Epidermal melanocyte (primary cell): ENCODE measurements at regions not wholly inside any gene's neighbourhood (a gene's known extent, or its start where the extent isn't known, plus 50 kb on each side); places are given as distances from the start of the nearest gene placed in this dataset.
"Not testable (repeated sequence)": the region's sequence is repeated elsewhere in the genome, so short reads cannot be mapped to it uniquely, and the experiment has no call there.

ENCODE experiments used
- DNase-seq: peaks from one replicate; pipeline ENCODE4 v3.0.0; 2011; ENCODE audit warnings: low spot score; ENCODE audit not compliant: insufficient read length

DNA sequence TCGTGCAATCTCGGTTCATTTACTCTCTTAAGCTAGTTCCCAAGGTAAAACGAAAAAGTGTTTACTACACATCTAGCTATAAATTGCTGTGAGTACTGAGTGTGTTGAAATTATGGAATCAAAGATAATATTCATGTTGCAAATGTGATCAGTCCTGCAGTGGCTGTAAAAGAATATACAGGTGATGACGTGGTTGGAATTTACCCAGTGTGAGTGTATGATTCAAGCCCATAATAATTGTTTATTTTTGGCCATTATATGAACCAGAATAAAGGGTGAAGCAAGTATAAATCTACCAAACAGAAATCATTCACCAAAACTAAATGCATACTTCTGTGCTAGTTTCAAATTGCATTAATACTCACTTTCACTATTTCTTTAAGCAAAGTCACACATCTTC, 1363.6 kb upstream of the CHAC2 start:
- no peak for DNase-seq

DNA sequence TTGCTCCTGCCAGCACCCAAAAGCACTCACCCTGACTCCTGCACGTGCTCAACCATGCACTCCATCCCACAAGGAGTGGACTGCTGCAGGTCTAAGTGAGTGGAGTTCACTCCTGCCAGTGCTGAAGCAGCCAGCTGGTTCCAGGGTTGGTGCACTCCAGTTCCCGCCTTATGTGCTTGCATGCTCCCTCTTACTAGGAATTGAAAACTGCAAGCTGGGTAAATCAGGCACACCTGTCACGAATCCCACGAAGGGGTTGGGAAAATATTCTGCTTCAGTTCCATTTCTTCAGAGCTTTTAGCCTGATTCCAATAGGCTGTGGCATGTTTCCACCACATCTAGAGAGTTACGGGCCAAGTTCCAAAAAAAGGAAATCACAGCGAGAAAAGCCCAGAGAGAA, 1365.5 kb upstream of the CHAC2 start:
- no peak for DNase-seq

DNA sequence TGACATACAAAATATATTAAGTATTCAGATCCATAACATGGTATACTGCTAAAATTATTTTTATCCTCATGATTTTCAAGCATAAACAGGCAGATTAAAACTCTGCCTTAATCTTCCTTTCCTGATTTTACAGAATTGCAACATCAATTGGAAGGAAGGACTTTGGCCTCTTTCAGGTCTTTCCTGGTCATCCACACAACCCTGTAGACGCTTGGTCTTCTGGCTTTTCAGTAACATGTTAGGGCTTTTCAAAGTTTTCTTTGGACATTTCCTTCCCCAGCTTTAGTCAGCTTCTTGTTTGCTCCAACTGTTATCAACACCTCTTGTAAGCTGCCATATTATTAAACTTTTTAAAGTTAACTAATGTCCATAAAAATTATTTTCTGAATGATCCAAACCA, 1364.9 kb upstream of the NRXN1 start:
- no peak for DNase-seq

DNA sequence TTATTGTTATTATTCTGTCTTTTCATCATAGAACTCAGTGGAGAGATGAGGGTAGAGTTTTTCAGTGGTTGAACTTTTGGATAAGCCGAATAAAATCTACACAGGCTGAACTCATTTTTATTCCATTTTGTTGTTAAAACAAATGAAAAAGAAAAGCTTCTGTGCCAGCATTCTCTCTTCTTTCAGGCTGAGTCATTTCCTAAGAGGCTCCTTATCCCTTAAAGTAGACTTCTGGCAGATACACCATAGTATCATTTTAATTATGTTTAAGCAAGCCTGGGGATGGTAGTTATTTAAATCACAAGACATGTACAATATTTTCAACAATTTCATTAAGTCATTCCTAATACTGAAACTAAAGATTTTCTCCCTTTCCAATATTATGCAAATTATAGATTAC, 1364.0 kb upstream of the NRXN1 start:
- DNase-seq = no peak

DNA sequence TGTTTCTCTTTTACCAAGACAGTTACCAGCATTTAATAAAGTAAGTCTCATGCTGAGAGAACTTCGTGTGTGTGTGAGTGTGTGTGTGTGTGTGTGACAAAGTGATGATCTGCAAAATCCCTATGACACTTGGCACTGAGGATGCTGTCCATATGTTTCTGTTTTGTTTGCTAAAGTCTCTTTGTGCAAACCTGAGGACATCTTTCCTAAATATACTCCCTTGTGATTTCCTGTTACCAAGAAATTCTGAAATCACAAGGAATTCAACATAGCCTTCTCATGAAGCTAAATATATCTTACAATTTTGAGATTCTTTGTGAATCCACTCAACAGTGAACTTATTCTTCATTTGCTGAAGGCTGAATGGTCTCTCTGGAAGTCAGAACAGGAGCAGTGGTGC, 1359.7 kb upstream of the NRXN1 start:
- DNase-seq = no peak

DNA sequence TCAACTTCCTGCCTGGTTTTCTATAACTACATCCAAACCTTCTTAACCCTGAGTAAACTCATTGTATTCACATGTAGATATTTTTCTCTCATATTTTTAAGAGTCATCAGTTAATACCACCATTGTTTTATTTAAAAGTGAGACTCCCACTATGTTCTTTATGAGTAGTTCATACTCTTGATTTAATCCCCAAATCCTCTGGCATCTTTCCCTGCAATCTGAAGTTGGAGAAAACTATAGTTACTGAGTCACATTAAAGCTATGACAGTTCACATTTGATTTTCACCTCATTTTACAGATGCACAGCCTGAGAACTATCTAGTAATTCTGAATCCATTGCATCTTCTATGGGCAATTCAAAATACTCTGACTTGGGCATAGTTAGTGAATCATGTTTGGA, 1358.7 kb upstream of the NRXN1 start:
- no peak for DNase-seq

DNA sequence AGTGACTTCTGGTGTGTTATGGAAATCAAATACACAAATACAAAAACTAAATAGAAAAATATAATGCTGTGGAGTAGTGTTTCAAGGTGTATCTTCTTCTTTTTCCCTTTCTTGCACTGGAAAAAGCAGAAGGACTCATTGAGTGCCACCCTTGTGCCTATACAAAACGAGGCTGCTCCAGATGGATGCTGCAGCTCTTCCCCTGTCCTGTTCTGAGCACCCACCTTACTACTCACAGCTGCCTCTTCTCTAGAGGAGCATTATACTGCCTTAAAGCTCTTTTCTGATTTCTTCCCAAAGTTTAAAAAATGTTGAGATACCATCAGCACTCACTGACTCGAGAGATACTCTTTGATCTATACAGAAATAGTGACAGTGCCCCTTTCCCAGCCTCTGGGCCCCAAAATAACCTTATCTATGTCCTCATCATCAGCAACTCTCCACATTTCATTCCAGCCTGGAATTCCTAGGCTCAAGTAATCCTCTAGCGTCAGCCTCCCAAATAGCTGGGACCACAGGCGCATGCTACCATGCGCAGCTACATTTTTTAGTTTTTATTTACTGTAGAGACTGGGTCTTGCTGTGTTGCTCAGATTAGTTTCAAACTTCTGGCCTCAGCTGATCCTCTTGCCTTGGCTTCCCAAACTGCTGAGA, 1356.1 kb upstream of the NRXN1 start:
- DNase-seq = no peak

DNA sequence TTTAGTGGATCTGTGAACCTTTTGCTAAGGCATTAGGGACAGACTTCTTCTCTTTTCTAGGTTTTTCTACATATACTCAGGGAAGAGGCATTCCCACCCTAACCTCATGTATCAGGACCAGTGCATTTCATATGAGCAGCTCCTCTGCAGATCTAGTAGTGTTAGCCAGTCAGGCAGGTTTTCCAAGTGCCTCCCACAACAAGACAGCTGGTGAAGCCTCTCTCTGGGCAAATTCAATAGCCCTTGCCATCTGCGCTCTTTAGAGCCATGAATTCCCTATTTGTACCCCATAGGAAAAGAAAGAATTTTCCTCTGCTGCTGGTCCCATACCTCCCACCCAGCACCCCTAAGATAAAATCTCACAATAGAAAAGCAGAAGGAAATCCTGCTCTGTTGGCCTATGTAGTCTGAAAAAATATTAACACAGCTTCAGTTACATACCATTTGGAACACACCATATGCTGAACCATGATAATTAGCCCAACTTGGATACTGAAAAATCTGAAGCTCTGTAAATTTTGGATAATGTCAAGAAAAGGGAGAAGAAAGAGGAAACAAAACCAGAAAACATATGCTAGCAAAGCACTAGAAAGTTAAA, 1354.6 kb upstream of the NRXN1 start:
- DNase-seq = no peak

DNA sequence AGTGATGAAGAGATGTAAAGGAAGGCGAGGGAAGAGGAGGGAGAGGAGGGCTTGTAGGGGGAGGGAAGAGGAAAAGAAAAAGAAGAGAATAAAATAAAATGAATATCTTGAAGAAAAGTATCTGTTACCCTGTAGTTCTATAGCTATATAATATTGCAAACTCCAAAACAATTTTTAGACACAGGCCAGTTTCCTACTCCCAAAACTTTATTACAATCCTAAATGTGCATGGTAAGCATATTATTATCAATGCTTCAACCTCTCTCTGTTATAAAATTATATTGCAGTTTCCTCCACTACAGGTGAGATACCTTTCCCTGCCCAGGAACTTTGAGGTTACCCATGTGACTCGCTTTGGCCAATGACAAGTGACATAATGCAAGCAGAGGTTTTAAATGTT, 1351.6 kb upstream of the NRXN1 start:
- DNase-seq = no peak

DNA sequence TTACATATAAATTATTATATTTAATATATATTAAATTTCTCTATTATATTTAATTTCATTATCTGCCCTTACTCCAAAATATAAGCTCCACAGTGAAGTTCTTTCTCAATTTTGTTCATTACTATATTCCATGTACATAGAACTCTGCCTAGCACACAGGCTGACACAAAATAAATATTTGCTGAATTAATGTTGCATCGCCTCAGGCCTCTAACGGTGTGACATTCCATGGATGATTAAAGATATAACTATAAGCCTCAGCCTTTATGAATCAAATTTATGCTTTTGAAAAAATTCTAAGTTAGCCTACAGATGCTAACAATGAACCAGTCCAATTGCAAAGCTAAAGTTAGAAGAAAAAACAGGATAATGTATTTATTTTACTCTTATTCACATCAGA, 1337.2 kb upstream of the NRXN1 start:
- no peak for DNase-seq

DNA sequence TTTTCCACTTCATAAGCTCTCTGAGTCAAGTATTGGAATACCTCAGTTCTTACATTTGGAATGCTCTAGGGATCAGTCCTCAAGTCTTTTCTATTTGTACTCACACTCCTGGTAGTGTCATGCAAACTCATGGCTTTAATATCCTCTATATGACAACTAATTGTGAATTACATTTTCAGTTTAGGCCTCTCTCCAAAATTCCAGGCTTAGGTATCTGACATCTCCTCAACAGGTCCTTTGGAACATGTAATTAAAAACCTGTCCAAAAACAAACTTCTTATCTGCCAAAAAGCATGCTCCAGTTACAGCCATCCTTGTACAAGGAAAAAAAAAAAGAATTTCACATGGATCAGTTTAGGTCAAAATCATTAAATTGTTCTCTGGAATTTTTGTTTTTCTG, 1336.2 kb upstream of the NRXN1 start:
- DNase-seq = no peak

DNA sequence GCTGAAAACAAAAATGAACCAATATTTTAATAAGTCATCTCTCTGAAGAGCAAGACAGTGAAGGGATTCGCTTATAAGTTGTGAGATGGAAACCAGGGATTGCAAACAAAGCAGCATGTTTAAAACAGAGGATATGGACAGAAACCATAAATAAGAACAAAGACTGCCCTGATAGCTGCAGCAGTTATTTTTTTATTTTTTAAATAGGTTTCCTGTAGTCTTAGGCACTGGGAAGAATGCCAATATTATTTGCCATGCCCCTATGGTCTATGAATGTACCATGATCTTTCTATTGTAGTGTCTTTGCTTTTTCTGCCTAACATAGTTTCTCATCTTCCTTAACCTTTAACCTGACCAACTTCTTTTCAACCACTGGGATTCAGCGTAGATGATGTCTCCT, 1334.0 kb upstream of the NRXN1 start:
- DNase-seq = no peak

DNA sequence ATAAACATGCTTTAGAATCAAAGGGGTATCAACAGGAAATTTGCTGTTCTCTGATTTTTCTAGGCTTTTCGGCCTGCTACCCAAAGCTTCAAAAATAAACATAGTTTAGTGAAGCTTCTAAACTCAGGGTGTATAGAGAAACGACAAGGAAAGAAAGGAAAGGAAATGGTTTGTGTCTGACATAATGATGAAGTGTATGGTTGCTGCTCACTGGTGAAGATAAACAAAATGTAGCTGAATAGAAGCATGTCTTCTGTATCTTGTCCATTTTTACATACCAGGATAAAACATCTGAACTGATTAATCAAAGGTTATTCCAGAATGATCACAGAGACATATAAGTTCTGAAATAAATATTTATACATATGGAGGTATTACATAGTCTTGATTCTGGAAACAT, 1324.6 kb upstream of the NRXN1 start:
- no peak for DNase-seq

DNA sequence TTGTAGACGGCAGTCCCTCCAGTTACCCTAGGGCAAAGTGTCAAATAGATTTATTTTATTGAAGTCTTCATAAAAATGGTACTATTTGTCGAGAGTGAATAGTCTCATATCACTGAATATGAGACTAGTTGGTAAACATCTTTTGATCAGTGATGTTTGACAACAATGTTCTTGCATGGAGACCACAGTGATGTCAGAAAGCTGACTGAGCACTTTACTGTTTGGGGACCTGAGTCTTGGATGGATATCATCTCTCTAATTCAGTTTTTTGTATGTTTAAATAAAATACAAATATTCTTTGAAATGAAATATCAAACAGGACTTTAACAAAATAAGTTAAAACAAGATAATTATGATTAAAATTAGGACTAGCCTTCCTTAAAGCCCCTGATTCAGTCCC, 1315.4 kb upstream of the NRXN1 start:
- DNase-seq = no peak

DNA sequence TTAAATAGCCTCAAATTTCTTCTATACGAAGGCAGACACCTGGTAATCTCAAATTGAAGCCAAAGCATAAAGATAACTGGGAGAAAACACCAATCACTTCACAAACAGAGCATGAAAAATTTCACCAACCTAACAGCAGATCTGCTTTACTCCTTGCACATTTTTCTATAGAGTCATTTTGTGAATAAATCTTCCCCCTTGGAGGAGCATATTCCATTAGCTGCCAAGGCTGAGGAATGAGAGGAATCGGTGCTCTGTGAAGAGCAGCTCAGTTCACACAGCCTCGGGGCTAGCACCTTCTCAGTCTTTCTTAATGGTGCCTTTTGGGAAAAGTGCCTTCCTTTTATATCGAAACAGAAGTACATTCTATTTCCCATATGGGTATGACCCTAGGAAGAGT, 1313.7 kb upstream of the NRXN1 start:
- no peak for DNase-seq

DNA sequence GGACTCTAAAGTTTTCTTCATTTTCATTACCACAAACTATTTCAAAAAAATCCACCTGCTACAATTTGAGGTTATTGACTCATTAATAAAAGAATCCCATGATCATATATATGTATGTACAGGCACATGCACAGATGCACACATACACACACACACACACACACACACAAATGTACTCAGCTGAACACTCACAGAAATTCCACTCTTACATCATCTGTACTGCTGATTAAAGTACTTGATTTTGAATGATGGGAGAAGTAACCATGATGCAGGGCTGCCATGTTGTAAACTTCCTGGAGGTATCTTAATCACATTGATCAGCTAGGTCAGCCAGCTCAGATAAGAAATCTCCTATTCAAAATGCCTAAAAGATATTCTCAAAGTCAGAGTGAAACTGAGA, 1313.2 kb upstream of the NRXN1 start:
- no peak for DNase-seq

DNA sequence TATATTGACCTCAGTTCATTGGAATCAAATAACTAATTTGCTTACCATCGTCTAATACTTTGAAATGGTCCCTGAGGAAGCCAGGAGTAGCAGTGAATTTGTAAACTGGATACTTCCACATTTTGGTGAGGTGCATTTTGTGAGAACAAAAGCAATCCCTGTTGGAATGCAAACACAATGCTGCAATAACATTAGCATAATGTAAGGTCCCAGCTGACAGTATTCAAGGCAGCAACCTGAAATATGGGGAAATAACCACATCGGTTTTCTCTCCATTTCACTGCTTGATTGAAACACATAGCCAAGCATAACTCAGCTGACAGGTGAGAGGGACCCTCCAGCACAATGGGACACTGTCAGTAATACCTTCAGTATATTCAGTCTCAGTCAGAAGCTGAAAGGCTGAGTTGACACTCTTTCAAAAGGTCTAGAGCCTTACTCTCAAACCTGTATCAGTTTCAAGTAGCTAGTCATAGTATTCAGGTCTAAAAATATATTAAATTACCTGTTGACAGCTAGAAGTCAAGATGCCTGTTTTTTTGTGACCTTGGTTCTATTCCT, 1311.9 kb upstream of the NRXN1 start:
- DNase-seq = no peak

DNA sequence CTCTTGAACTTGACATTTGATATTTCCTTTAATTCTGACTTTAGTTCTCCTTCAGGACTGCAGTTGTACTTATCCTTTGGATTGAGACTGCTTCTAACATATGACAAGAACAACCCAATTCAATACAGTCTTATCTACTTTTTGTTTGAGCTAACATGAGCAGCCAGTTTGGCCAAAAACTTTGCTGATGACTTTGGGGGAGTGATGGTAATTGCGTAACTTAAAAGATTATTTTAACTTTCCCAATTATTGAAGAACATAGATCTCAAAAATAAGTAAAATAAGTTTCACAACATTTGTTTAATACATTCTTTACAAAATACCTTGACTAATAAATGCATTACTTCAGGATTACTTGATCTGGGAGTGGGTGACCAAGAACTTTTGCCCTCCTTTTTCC, 1311.1 kb upstream of the NRXN1 start:
- DNase-seq = no peak

DNA sequence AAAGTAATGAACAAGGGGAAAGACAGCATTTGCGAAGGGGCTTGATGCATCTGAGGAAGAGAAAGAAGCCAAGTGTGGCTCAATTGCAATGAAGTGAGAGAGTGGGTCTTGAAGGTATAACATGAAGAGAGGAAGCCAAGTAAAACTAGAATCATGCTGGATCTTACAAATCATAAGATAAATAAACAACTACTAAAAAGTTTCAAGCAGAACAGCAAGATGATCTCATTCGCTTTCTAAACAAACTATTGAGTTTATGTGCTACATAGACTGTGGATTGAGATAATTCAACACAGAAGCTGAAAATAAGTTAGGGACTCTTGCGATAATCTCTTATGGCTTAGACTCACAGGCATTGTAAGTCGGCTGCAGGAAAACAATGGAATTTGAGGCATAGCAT, 1310.5 kb upstream of the NRXN1 start:
- no peak for DNase-seq

DNA sequence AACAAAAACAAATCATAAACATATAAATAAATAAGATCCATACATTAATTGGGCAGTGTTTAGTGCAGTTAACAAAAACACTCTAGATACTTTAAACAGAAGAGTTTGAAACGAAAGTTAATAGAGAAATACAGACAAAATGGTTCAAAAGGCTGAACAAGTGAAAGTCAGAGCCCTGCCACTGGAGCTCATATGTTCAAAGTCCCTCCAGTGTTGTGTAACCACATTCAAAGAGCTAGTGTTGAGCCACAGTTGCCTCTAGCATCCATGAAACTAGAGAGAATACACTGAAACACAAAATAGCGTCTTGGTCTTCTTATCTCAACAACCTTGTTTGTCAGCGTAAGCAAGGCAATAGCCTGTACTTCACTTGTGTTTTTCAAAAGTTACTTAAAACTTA, 1309.8 kb upstream of the NRXN1 start:
- DNase-seq = no peak

DNA sequence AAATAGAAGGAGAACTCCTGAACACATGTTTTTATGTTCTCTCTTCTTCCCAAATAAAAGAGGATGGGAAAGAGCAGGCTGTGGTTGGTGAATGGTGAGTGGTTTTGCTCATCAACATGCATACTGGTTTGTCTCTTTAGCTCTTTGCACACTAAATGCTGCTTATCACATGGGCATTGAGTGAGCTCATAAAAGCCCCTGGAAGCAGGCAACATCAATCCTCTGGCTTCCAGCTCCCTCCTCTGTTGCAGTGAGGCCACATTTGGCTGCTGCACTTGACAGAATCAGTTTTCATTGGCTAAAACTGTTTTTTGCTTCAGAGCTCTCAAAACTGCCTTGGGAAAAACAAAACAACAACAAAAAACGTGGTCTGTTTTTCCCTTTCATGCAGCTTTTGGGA, 1308.2 kb upstream of the NRXN1 start:
- no peak for DNase-seq

DNA sequence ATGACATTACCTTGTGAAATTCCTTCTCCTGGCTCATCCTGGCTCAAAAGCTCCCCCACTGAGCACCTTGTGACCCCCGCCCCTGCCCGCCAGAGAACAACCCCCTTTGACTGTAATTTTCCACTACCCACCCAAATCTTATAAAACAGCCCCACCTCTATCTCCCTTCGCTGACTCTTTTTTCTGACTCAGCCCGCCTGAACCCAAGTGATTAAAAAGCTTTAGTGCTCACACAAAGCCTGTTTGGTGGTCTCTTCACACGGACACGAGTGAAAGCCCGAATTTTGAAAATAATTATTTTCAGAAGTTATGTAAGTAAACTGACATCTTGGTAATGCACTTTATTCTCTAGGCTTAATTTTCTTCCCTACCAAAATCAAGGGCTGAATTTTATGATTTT, 1305.9 kb upstream of the NRXN1 start:
- not testable (repeated sequence) for DNase-seq

DNA sequence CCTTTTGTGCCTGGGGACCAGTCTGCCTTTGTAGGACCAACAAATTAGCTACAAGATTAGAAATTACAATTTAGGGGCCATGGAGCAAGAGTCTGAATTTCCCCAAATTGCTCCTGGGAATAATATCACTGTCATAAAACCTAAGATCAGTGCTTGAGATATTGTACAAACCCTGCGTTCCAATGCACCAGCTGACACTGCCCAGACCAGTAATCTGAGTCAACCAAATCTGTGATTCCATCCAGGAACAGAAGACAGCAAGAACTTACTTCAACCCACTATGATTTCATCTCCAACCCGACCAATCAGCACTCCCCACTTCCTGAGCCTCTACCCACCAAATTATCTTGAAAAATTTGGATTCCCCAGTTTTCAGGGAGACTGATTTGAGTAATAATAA, 1305.0 kb upstream of the NRXN1 start:
- no peak for DNase-seq
